ENCODE measurements at regions not wholly inside any gene's neighbourhood (a gene's known extent, or its start where the extent isn't known, plus 50 kb on each side); places are given as distances from the start of the nearest gene placed in this dataset.

DNA sequence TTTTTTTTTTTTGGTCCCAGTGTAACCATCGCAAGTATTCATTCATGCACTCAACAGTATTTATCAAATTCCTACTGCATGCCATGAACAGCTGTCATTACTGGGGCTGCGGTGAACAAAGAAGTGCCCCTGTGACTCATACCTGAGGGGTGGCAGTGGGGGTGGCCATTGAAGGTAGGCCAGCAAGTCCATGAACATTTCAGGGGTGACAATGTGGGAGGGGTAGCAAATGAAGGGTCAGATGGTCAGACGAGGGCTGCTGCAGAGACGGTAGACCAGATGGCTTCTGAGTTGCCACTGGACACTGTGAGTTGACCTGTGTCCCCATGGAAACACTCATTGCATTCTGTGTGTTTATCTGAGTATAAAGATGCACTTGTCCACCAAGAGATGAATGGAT lies 92.5 kb upstream of the PITRM1 start:
- DNase-seq (ENCODE audit: low read depth): no peak
- TF ChIP-seq, protein P1, sequence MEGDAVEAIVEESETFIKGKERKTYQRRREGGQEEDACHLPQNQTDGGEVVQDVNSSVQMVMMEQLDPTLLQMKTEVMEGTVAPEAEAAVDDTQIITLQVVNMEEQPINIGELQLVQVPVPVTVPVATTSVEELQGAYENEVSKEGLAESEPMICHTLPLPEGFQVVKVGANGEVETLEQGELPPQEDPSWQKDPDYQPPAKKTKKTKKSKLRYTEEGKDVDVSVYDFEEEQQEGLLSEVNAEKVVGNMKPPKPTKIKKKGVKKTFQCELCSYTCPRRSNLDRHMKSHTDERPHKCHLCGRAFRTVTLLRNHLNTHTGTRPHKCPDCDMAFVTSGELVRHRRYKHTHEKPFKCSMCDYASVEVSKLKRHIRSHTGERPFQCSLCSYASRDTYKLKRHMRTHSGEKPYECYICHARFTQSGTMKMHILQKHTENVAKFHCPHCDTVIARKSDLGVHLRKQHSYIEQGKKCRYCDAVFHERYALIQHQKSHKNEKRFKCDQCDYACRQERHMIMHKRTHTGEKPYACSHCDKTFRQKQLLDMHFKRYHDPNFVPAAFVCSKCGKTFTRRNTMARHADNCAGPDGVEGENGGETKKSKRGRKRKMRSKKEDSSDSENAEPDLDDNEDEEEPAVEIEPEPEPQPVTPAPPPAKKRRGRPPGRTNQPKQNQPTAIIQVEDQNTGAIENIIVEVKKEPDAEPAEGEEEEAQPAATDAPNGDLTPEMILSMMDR (IDR thresholded peaks at IDR 0.05; ENCODE audit: low read length, missing control alignments): no peak
- H3K4me3 ChIP-seq (replicated peaks; ENCODE audit: low read depth, low read length): no peak overlapping the region

DNA sequence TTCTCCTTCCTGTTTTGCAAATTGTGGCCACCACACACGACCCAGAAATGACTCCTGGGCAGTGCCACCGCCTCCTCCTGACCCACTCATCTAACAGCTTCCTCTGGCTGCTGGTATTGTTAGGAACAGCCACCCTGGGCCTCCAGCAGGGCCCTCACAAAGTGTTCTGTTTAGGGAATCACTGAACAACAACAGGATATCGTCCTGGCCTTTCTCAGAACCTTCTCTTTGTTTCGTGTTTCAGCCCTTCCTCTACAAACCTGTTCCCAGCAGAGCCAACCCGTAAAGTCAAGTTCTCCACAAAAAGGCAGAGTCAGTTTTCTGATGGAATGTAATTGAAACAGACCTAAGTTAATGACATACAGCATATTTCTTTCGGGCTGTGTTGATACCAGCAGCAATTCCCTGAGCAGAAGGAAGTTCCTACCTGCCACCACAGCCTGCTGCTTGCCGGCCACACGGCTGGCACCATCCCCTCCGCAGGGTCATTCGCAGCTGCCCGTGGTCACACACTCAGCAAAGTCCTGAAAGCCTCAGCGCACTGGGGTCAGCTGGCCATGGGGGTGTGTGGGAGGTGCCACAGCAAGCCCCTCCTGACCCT lies 91.7 kb upstream of the PITRM1 start:
- H3K4me3 ChIP-seq (replicated peaks; ENCODE audit: low read depth, low read length): no peak overlapping the region
- TF ChIP-seq, protein P1 (IDR thresholded peaks at IDR 0.05; ENCODE audit: low read length, missing control alignments): no peak
- no peak for DNase-seq (ENCODE audit: low read depth)

DNA sequence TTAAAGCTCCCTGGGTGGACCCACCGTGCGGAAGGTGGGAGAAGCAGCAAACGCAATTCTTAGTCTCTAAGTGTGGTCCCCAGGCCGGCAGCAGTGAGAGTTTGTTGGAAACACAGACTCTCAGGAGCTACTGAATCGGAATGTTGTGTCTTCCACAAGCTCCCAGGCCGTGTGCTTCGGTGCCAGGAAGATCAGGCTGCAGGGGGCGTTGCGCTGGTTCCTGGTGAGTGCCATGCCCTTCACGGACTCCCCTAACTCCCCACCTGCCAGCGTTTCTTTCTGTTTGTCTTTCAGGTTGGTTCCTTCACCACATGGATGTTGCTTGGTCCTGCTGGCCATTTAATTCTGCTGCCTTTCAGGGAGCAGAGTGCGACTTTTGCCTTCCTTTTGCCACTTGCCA lies 91.2 kb upstream of the PITRM1 start:
- no peak for DNase-seq (ENCODE audit: low read depth)
- no peak overlapping the region for H3K4me3 ChIP-seq (replicated peaks; ENCODE audit: low read depth, low read length)
- TF ChIP-seq, protein P1 (IDR thresholded peaks at IDR 0.05; ENCODE audit: low read length, missing control alignments): no peak

DNA sequence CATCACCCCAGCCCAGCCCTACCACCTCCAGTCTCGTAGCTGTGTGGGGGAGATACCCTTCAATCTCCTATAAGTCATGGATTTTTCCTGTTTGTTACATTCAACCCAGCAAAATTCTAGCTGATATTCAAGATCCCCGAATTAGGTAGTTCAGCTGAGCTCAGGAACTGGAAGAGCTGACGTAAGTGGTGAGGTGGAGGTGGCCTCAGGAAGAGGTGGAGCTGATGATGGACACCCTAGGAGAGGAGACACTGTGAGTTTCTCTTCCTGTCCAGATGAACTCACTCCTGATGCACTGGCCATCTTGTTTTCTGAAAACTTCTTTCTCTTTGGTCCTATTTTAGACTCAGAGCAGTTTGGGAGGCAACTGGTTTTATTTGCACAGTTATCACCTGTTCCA lies 90.5 kb upstream of the PITRM1 start:
- H3K4me3 ChIP-seq (replicated peaks; ENCODE audit: low read depth, low read length): no peak overlapping the region
- TF ChIP-seq, protein P1 (IDR thresholded peaks at IDR 0.05; ENCODE audit: low read length, missing control alignments): no peak
- DNase-seq (ENCODE audit: low read depth): no peak

DNA sequence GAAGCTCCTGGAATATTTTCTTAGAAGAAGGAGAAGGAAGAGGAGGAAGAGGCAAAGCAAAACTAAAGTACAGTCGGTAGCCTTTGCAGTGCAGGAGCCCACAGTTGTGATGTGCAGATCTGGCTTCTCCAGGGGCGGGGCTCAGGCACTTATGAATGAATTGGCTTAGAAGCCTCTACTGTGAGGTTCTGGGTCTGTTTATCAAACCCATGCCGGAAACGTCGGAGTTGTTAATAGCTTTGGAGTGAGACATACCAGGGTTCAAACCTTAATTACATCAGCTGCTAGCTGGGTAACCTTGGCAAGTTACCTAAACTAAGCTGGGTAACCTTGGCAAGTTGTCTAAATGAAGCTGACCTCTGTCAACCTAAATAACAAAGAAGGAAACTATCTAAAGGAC lies 89.3 kb upstream of the PITRM1 start:
- TF ChIP-seq, protein P1 (IDR thresholded peaks at IDR 0.05; ENCODE audit: low read length, missing control alignments): no peak
- H3K4me3 ChIP-seq (replicated peaks; ENCODE audit: low read depth, low read length): no peak overlapping the region
- no peak for DNase-seq (ENCODE audit: low read depth)

DNA sequence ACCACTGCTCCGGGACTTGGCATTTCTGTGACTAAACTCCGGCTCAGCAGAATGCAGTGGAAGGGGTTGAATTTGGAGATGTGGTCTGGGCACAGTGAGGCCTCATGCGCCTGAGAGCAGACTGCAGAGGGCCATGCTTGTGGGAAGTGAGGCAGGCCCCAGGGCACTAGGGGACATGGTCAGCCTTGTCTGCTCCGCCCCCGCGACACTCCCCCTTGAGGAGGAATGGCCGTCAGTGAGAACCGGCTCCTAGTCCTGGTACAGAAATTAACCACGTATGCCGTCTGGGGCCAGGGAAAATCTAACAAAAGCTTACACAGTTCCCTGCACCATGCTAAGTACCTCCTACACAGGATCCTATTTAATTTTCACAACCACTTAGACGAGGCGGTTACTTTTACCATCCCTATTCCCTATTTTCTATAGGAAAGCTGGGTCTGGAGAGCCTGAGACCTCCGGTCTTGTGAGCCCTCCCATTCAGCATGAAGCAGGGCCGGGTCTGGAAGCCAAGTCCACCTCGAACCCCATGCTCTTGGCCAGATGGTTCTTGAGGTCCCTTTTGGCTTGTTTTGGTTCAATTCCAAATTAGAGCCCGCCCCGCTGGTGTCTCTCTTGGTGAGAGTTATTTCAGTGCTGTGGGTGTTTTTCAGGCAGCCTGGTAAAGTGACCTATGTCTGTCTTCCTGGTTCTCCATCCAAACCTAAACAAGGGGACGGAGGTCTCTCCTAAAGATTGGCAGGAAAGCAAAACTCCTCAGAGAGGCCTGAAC lies 87.7 kb upstream of the PITRM1 start:
- TF ChIP-seq, protein P1 (IDR thresholded peaks at IDR 0.05; ENCODE audit: low read length, missing control alignments): no peak
- H3K4me3 ChIP-seq (replicated peaks; ENCODE audit: low read depth, low read length): no peak overlapping the region
- DNase-seq (ENCODE audit: low read depth): no peak

DNA sequence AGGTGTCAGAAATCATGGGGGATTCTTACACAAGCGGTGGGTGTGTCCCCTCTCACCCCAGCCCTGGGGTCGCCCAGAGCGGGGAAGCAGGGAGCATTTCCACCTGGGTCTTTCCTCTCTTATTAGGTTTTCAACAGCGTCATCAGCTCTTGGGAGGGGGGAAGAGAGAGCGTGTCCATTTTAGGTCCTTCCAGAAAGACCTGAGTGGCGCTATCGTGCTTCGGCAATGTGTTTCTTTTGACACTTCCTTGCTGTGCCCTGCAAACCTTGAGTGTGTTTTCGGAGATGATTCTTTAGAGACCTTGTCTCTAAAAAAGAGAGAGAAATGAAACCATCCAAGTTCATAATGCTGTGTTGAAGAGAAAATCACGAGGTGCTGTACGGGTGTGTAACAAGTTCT lies 86.9 kb upstream of the PITRM1 start:
- TF ChIP-seq, protein P1 (IDR thresholded peaks at IDR 0.05; ENCODE audit: low read length, missing control alignments): no peak
- DNase-seq (ENCODE audit: low read depth): no peak
- no peak overlapping the region for H3K4me3 ChIP-seq (replicated peaks; ENCODE audit: low read depth, low read length)
